Fibroblast of lung (primary cell): ENCODE measurements at regions not wholly inside any gene's neighbourhood (a gene's known extent, or its start where the extent isn't known, plus 50 kb on each side); places are given as distances from the start of the nearest gene placed in this dataset.

Experiments used
- DNase-seq, 2 donors: peaks; one replicate each; pipeline versions ENCODE4 v3.0.0 to v3.0.0-alpha.2; 2010; ENCODE audit warnings: low read depth in 2 of 2
- H2AFZ ChIP-seq: 2 replicates; pipeline ENCODE4 v1.5.1; 2012; ENCODE audit warnings: low read length, control low read depth, inconsistent platforms
- H3K27ac ChIP-seq: 2 replicates; pipeline ENCODE4 v1.5.1; 2011; ENCODE audit warnings: low read length, control low read depth; ENCODE audit not compliant: insufficient read depth
- H3K27me3 ChIP-seq: 2 replicates; pipeline ENCODE4 v1.5.1; 2011; ENCODE audit warnings: mild to moderate bottlenecking, low read length; ENCODE audit not compliant: control insufficient read depth, insufficient read depth
- H3K36me3 ChIP-seq: 2 replicates; pipeline ENCODE4 v1.5.1; 2011; ENCODE audit warnings: low read length; ENCODE audit not compliant: control insufficient read depth, insufficient read depth
- H3K4me1 ChIP-seq: 2 replicates; pipeline ENCODE4 v1.5.1; 2011; ENCODE audit warnings: low read length; ENCODE audit not compliant: control insufficient read depth, insufficient read depth; ENCODE audit errors: extremely low read depth
- H3K4me2 ChIP-seq: 2 replicates; pipeline ENCODE4 v1.5.1; 2011; ENCODE audit warnings: low read length, control low read depth; ENCODE audit not compliant: insufficient read depth; ENCODE audit errors: extremely low read depth
- H3K4me3 ChIP-seq, 4 experiments: fragments of 200-600 bp in 1 of 4; sonication (generic) in 1 of 4; replicated peaks in 1 of 4; 2 replicates each; pipeline ENCODE4 v1.5.1; 2011 to 2016; ENCODE audit warnings: low read length in 4 of 4, low read depth in 3 of 4, mild to moderate bottlenecking in 3 of 4, control low read depth in 2 of 4, inconsistent platforms in 1 of 4, mixed read lengths in 1 of 4; ENCODE audit not compliant: insufficient read depth in 1 of 4; ENCODE audit errors: control extremely low read depth in 1 of 4
- H3K79me2 ChIP-seq: 2 replicates; pipeline ENCODE4 v1.5.1; 2012; ENCODE audit warnings: mild to moderate bottlenecking, low read length, inconsistent platforms; ENCODE audit not compliant: control insufficient read depth, insufficient read depth
- H3K9ac ChIP-seq: 2 replicates; pipeline ENCODE4 v1.5.1; 2011; ENCODE audit warnings: mild to moderate bottlenecking, low read length, control low read depth; ENCODE audit not compliant: insufficient read depth
- H3K9me3 ChIP-seq: 2 replicates; pipeline ENCODE4 v1.5.1; 2012; ENCODE audit warnings: low read depth, low read length; ENCODE audit not compliant: control insufficient read depth, insufficient read depth
- H4K20me1 ChIP-seq: 2 replicates; pipeline ENCODE4 v1.5.1; 2011; ENCODE audit warnings: low read length; ENCODE audit not compliant: control insufficient read depth, insufficient read depth; ENCODE audit errors: extremely low read depth
- CTCF ChIP-seq, 2 donors: IDR thresholded peaks in 1 of 2; conservative IDR thresholded peaks in 1 of 2; 1 replicate in 1 of 2; 2 replicates in 1 of 2; pipeline ENCODE4 v1.5.1; 2011 to 2012; ENCODE audit warnings: low read length in 2 of 2, control low read depth in 1 of 2, inconsistent platforms in 1 of 2, low read depth in 1 of 2, mild to moderate bottlenecking in 1 of 2
- EZH2 ChIP-seq: IDR thresholded peaks from 2 replicates; pipeline ENCODE4 v1.5.1; 2012; ENCODE audit warnings: low read length, control low read depth, mild to moderate bottlenecking; ENCODE audit errors: missing control alignments

GRCh38 chr2:31739161-31739560 lies 158.4 kb upstream of the SRD5A2 start:
- H3K27me3 ChIP-seq: no peaks in the 10 kb centered on the region
- H3K36me3 ChIP-seq: no peaks in the 10 kb centered on the region
- TF ChIP-seq CTCF (conservative IDR thresholded peaks at IDR 0.05 in 1 of 2, IDR thresholded peaks at IDR 0.05 in 1 of 2; ENCODE audit: low read depth in 1 of 2, low read length in 2 of 2) (no peak), EZH2 (no peak)
- H3K4me2 ChIP-seq: no peak overlapping the region
- H3K4me3 ChIP-seq: no peak overlapping the region
- H4K20me1 ChIP-seq: no peaks in the 10 kb centered on the region
- no peak overlapping the region for H2AFZ ChIP-seq
- H3K79me2 ChIP-seq: no peaks in the 10 kb centered on the region
- no peak overlapping the region for H3K27ac ChIP-seq
- no peaks in the 10 kb centered on the region for H3K4me1 ChIP-seq
- no peak for DNase-seq
- no peaks in the 10 kb centered on the region for H3K9me3 ChIP-seq
- H3K9ac ChIP-seq: no peak overlapping the region

- no peaks in the 10 kb centered on the region for H3K79me2 ChIP-seq
- H3K36me3 ChIP-seq: no peaks in the 10 kb centered on the region
- no peak overlapping the region for H3K4me3 ChIP-seq
- H3K27me3 ChIP-seq: no peaks in the 10 kb centered on the region
- H4K20me1 ChIP-seq: no peaks in the 10 kb centered on the region
- no peak overlapping the region for H3K9ac ChIP-seq
- no peaks in the 10 kb centered on the region for H3K4me1 ChIP-seq
- no peak for DNase-seq
- H3K4me2 ChIP-seq: no peak overlapping the region
- H3K9me3 ChIP-seq: no peaks in the 10 kb centered on the region
- no peak overlapping the region for H3K27ac ChIP-seq
- TF ChIP-seq EZH2 (no peak), CTCF (conservative IDR thresholded peaks at IDR 0.05 in 1 of 2, IDR thresholded peaks at IDR 0.05 in 1 of 2; ENCODE audit: low read depth in 1 of 2, low read length in 2 of 2) (no peak)
- H2AFZ ChIP-seq: no peak overlapping the region
These were observed 156.1 kb upstream of the SRD5A2 start for GRCh38 chr2:31736695-31737454.

- H3K27me3 ChIP-seq: no peaks in the 10 kb centered on the region
- H3K36me3 ChIP-seq: no peaks in the 10 kb centered on the region
- no peaks in the 10 kb centered on the region for H3K9me3 ChIP-seq
- no peak overlapping the region for H2AFZ ChIP-seq
- H3K4me1 ChIP-seq: no peaks in the 10 kb centered on the region
- DNase-seq: no peak
- no peak overlapping the region for H3K27ac ChIP-seq
- H3K4me2 ChIP-seq: no peak overlapping the region
- H3K4me3 ChIP-seq: no peak overlapping the region
- no peak overlapping the region for H3K9ac ChIP-seq
- no peaks in the 10 kb centered on the region for H4K20me1 ChIP-seq
- TF ChIP-seq EZH2: no peak
- TF ChIP-seq CTCF (conservative IDR thresholded peaks at IDR 0.05 in 1 of 2, IDR thresholded peaks at IDR 0.05 in 1 of 2; ENCODE audit: low read depth in 1 of 2, low read length in 2 of 2): no peak
- H3K79me2 ChIP-seq: no peaks in the 10 kb centered on the region
These were observed 155.0 kb upstream of the SRD5A2 start for GRCh38 chr2:31735716-31736115.
